Activated CD8-positive, alpha-beta memory T cell treated with anti-CD3 and anti-CD28 coated beads for 36 hours (primary cell): ENCODE measurements at regions not wholly inside any gene's neighbourhood (a gene's known extent, or its start where the extent isn't known, plus 50 kb on each side); places are given as distances from the start of the nearest gene placed in this dataset.

Source experiments
- CTCF ChIA-PET: fragments of 350-600 bp; sonication (Branson Sonifier 250); formaldehyde crosslinking; loops from one replicate; lab custom pipeline; 2021; ENCODE audit warnings: antibody characterized with exemption; lab: Charles Lee
- POLR2A ChIA-PET: fragments of 350-600 bp; sonication (Branson Sonifier 250); formaldehyde crosslinking; loops from one replicate; lab custom pipeline; 2021; ENCODE audit warnings: antibody characterized with exemption; lab: Charles Lee

GRCh38 chr4:177201614-177202013 is 108.1 kb upstream of the NEIL3 start:
- CTCF ChIA-PET, result no interaction called here

DNA sequence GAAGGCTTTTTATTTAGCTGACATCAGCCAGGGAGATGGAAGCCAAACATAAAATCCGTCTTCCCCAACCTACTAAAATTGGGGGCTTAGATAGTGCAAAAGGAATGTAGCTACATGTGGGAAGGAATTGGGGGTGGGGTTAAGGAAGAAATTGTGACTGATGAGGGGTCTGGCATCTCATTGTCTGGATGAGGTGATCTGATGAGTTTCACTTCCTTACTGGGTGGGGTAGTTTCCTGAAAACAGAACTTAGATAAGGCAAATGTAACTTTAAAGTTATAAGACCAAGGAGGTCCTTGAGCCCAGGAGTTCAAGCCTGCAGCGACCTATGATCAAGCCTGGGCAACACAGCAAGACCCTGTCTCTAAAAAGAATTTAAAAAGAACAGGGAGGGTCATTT is 105.5 kb upstream of the NEIL3 start:
- POLR2A ChIA-PET, result no interaction called here
- CTCF ChIA-PET, result no interaction called here

More at GRCh38 chr4:177201614-177202013, 108.1 kb upstream of the NEIL3 start:
- POLR2A ChIA-PET, result no interaction called here

GRCh38 chr4:177214935-177215334 is 94.7 kb upstream of the NEIL3 start:
- ChIA-PET CTCF (no interaction called here), POLR2A (no interaction called here)

DNA sequence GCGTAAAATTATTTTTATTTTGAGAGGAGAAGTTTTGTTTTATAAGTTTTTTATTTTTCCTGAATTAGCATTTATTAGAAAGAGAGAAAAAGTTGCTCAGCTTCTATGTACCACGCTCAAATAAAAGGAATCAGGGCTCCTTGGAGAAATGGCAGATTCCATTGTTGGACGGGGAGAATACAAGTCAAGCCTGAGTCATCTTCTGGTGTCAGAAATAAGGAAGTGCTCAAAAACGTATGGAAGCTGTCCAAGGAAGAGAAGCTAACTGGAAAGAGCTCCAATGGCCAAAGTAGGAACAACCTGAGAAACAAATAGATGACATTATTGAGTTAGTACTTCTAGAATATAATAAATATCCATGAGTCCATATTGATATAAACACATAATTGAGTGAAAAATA is 89.3 kb upstream of the NEIL3 start:
- ChIA-PET POLR2A (no interaction called here), CTCF (no interaction called here)

DNA sequence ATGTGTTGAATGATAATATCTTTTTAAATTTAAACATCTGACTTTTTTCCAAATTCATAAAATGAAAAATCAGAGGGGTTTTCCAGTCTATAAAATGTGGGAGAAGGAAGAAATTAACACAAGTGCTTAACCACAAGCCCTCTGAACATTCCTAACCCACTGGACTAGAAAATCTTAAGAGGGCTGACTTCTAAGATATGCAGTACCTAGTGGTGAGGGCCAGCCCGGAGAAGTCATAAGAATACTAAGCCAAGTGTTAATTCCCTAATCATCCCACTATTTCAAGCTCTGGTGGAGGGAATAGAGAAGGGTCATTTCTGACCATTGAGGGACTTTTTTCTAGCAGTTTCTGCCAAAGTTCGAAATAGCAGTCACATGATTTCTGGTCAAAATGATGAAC is 86.9 kb upstream of the NEIL3 start:
- POLR2A ChIA-PET, result no interaction called here
- CTCF ChIA-PET, result no interaction called here

GRCh38 chr4:177225605-177226004 is 84.1 kb upstream of the NEIL3 start:
- ChIA-PET POLR2A (no interaction called here), CTCF (no interaction called here)

DNA sequence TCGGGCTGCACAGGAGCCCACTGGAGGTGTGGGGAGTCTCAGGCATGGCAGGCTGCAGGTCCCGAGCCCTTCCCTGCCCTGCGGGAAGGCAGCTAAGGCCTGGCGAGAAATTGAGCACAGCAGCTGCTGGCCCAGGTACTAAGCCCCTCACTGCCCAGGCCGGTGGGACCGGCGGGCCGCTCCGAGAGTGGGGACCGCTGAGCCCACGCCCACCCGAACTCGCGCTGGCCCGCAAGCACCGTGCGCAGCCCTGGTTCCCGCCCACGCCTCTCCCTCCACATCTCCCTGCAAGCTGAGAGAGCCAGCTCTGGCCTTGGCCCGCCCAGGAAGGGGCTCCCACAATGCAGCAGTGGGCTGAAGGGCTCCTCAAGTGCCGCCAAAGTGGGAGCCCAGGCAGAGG is 82.0 kb upstream of the NEIL3 start:
- ChIA-PET CTCF (no interaction called here), POLR2A (no interaction called here)

- ChIA-PET CTCF (no interaction called here), POLR2A (no interaction called here)
These were observed 81.1 kb upstream of the NEIL3 start for GRCh38 chr4:177228599-177228998.

DNA sequence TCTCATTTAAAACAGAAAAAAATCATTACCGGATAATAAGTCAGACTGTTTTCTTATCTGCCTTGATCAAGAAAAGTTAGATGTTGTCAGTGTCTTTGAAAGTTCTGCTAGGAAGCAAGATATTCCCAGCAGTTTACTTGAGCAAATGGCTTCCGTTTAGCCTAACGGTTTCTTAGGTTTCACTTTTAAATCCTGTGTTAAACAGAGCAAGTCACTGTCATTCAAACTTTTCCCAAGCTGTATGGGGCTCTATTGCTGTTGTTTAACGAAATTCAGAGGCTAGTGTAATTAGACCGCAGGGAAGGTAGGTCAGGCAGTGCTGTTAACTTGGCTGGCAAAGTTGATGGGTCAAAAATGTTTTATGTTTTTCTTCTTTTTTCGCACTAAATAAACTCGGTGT is 80.3 kb upstream of the NEIL3 start:
- CTCF ChIA-PET, result no interaction called here

GRCh38 chr4:177232473-177232872 is 77.2 kb upstream of the NEIL3 start:
- CTCF ChIA-PET, result no interaction called here
- POLR2A ChIA-PET, result no interaction called here

More for the DNA sequence above, 80.3 kb upstream of the NEIL3 start:
- POLR2A ChIA-PET, result no interaction called here

GRCh38 chr4:177235026-177235425 is 74.6 kb upstream of the NEIL3 start:
- ChIA-PET CTCF (no interaction called here), POLR2A (no interaction called here)

- ChIA-PET CTCF (no interaction called here), POLR2A (no interaction called here)
These were observed 72.8 kb upstream of the NEIL3 start for GRCh38 chr4:177236886-177237285.

DNA sequence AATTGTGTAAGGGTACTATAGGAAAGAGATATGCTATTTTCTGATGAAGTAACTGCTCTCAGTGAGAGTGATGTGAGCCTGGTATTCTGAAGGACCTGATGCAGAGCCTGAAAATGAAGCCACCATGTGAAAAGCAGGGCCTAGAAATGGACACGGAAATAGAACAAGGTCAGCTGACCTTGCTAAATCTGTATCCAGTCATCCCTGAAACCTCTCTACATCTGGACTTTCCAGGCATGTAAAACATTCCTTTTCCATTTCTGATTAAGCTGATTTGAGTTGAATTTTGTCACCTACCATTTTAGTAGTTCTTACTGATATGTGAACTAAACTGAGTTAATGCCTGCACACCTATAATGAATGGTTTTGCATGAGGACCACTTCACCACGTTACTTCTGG is 72.4 kb upstream of the NEIL3 start:
- POLR2A ChIA-PET, result no interaction called here

DNA sequence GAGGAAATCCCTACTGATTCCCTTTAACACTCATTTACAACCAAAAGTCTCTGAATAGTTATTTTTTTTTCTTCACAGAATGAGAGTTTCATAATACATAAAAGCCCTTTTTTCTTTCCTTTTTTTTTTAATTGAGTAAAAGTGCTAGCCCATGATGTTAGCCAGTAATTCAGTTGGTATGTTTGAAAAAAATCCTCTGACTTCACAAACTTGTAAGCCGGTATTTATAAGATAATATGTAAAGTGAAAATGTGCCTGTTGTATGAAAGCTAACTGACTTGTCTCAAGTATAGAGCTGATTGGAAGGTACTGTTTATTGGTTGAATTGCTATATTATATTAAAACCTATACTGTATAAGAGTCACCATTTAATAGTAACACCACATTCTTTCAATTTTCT is 70.2 kb upstream of the NEIL3 start:
- ChIA-PET CTCF (no interaction called here), POLR2A (no interaction called here)

More for the DNA sequence above, 72.4 kb upstream of the NEIL3 start:
- CTCF ChIA-PET, result no interaction called here

- POLR2A ChIA-PET, result no interaction called here
- CTCF ChIA-PET, result no interaction called here
These were observed 69.8 kb upstream of the NEIL3 start for GRCh38 chr4:177239878-177240277.

GRCh38 chr4:177242651-177243286 is 66.9 kb upstream of the NEIL3 start:
- POLR2A ChIA-PET, result no interaction called here
- CTCF ChIA-PET, result no interaction called here

DNA sequence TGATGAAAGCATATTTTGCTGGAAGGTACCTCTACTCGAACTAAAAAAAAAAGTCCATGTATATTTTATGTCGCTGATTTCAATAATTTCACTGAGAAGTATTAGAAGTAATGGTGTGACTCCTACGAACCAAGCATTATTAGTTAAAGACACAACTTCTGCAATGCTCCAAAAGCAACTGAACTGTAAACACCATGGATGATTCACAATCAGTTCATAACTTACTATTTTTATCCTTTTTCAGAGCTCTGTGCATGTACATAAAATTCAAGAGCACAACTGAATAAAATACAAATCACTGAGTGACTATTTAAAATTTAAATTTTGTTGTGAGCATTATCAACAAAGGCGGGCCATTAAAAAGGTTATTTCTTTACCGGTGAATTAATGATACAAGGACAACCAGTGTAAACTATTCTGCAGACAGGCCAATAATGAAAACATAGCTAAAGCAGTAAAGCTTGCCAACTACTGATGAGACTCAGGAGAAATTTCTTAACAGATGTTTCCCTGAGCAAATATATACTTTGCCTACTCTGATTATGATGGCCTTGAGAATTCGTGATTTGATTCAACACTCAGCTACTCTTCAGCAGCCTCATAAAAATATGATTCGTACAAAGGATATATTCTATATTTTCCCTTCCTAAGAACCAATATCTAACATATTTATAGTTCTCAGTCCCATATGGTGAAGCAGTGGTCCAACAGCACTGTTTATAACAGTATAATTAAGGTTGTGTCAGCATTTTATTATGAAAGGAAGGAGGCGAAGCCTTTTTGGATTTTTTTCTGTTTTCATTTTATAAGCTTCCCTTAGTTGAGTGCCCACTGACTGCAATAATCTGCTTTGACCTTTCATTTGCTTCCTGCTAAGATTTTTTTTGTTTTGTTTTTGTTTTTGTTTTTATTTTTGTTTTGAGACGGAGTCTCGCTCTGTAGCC is 62.8 kb upstream of the NEIL3 start:
- ChIA-PET CTCF (no interaction called here), POLR2A (no interaction called here)

DNA sequence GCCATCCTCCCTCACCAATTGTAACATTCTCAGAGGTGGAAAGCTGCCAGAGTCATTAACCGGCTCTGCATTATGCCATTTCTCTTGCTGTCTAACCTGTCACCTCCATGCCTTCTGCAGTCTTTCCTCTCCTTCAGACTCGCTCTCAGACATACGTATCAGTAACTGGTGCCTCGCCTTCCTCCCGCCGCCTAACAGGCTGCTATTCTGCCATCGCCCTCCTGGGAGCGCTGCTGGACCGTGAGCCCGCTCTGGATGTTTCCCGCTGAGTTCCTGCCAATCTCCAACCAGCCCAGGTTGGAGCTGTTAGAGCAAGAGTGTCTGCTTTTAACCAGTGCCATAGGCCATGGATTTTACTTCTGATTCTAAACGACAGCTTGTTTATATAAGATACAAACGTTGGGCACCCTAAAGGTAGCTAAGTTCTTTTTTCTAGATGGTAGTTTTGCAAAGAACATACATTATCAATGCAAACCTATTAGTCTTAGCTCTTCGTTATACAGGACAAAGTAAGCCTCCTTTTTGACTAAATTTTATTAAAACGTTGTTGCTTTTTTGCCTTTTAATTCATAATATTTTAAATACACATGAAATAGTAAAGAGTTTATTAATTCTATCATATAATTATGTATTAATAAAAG is 59.5 kb upstream of the NEIL3 start:
- CTCF ChIA-PET, result interaction anchor here (0.6 to 1.6 kb wide), 6 partner anchors 9 to 192 kb away, joined by 3 to 9 read pairs (median 3); partner anchors contain the start of gene AGA
- POLR2A ChIA-PET, result no interaction called here

- ChIA-PET POLR2A (no interaction called here), CTCF (no interaction called here)
These were observed 58.4 kb upstream of the NEIL3 start for GRCh38 chr4:177251237-177251636.

GRCh38 chr4:177255359-177255758 is 54.3 kb upstream of the NEIL3 start:
- POLR2A ChIA-PET, result no interaction called here
- CTCF ChIA-PET, result no interaction called here
